H1 (cell line): ENCODE measurements at regions not wholly inside any gene's neighbourhood (a gene's known extent, or its start where the extent isn't known, plus 50 kb on each side); places are given as distances from the start of the nearest gene placed in this dataset.
"Not testable (repeated sequence)": the region's sequence is repeated elsewhere in the genome, so short reads cannot be mapped to it uniquely, and the experiment has no call there.

Source experiments
- CTCF ChIA-PET: fragments of 300-600 bp; sonication (Branson Sonifier 250); formaldehyde crosslinking; loops from one replicate; lab custom pipeline; 2021; ENCODE audit not compliant: partially characterized antibody; lab: Charles Lee
- POLR2A ChIA-PET: fragments of 300-600 bp; sonication (Branson Sonifier 250); formaldehyde crosslinking; loops from one replicate; lab custom pipeline; 2021; ENCODE audit warnings: inconsistent platforms; ENCODE audit not compliant: partially characterized antibody; lab: Charles Lee
- DNase-seq, 2 experiments: peaks; one replicate each; pipeline versions ENCODE4 v3.0.0 to v3.0.0-alpha.2; 2010 to 2022; ENCODE audit warnings: low spot score in 2 of 2, low read depth in 1 of 2, mixed read lengths in 1 of 2
- FAIRE-seq: peaks from 2 replicates; lab custom pipeline; 2011; peaks lifted over from hg19 to GRCh38; lab: Jason Lieb, UNC
- H2AFZ ChIP-seq: 2 replicates; pipeline ENCODE4 v1.8.1; 2012; ENCODE audit warnings: low read length, inconsistent platforms
- H2AK5ac ChIP-seq: 2 replicates; pipeline ENCODE4 v1.6.1; 2013; ENCODE audit warnings: low read depth, low read length
- H2BK120ac ChIP-seq: replicated peaks from 2 replicates; pipeline ENCODE3; 2013; ENCODE audit warnings: low read depth, low read length, inconsistent platforms
- H2BK12ac ChIP-seq: 2 replicates; pipeline ENCODE4 v1.6.1; 2013; ENCODE audit warnings: low read depth, low read length
- H2BK15ac ChIP-seq: 2 replicates; pipeline ENCODE4 v1.6.1; 2013; ENCODE audit warnings: low read length
- H2BK20ac ChIP-seq: 2 replicates; pipeline ENCODE4 v1.6.1; 2013; ENCODE audit warnings: low read length
- H2BK5ac ChIP-seq: 2 replicates; pipeline ENCODE4 v1.6.1; 2013; ENCODE audit warnings: low read depth, low read length
- H3K14ac ChIP-seq: 2 replicates; pipeline ENCODE4 v1.6.1; 2013; ENCODE audit warnings: inconsistent platforms; ENCODE audit not compliant: insufficient read length
- H3K18ac ChIP-seq: 2 replicates; pipeline ENCODE4 v1.6.1; 2013; ENCODE audit warnings: low read length; ENCODE audit errors: extremely low read depth
- H3K23ac ChIP-seq: 2 replicates; pipeline ENCODE4 v1.6.1; 2013; ENCODE audit warnings: inconsistent platforms; ENCODE audit not compliant: insufficient read length
- H3K23me2 ChIP-seq: 2 replicates; pipeline ENCODE4 v1.6.1; 2013; ENCODE audit warnings: low read depth, low read length
- H3K27ac ChIP-seq: 2 replicates; pipeline ENCODE4 v1.6.1; 2011; ENCODE audit warnings: low read depth, low read length, inconsistent platforms
- H3K27me3 ChIP-seq, 4 experiments: replicated peaks in 1 of 4; 1 replicate in 1 of 4; 2 replicates in 3 of 4; pipeline versions ENCODE4 v1.6.1 to v1.8.1; 2011 to 2013; ENCODE audit warnings: low read length in 3 of 4, mild to moderate bottlenecking in 3 of 4, inconsistent platforms in 2 of 4, mixed read lengths in 2 of 4, moderate library complexity in 1 of 4; ENCODE audit not compliant: control insufficient read depth in 3 of 4, insufficient read depth in 3 of 4; ENCODE audit errors: extremely low read depth in 1 of 4
- H3K36me3 ChIP-seq, 4 experiments: 2 replicates each; pipeline versions ENCODE4 v1.6.1 to v1.8.1; 2011 to 2013; ENCODE audit warnings: mild to moderate bottlenecking in 4 of 4, low read length in 3 of 4, moderate library complexity in 2 of 4, control low read depth in 1 of 4, inconsistent platforms in 1 of 4; ENCODE audit not compliant: insufficient read depth in 4 of 4, control insufficient read depth in 2 of 4
- H3K4ac ChIP-seq: replicated peaks from 2 replicates; pipeline ENCODE3; 2013; ENCODE audit warnings: low read length, low read depth, mixed read lengths, inconsistent platforms; ENCODE audit not compliant: insufficient read length
- H3K4me1 ChIP-seq, 4 experiments: replicated peaks in 1 of 4; 1 replicate in 1 of 4; 2 replicates in 3 of 4; pipeline versions ENCODE4 v1.6.1 to v1.8.1; 2011 to 2013; ENCODE audit warnings: low read length in 3 of 4, inconsistent platforms in 2 of 4, mixed read lengths in 1 of 4; ENCODE audit not compliant: insufficient read depth in 4 of 4, control insufficient read depth in 3 of 4
- H3K4me2 ChIP-seq, 2 experiments: 2 replicates each; pipeline versions ENCODE4 v1.6.1 to v1.8.1; 2011 to 2013; ENCODE audit warnings: low read depth in 2 of 2, low read length in 2 of 2, control low read depth in 1 of 2, inconsistent platforms in 1 of 2, mild to moderate bottlenecking in 1 of 2; ENCODE audit not compliant: insufficient read depth in 1 of 2
- H3K4me3 ChIP-seq, 4 experiments: fragments of 200-600, 300-600 bp in 1 of 4; sonication (generic), shearing (Covaris generic), sonication (Bioruptor Twin) in 1 of 4; 2 replicates each; pipeline versions ENCODE4 v1.5.1 to v1.8.1; 2011 to 2016; ENCODE audit warnings: low read length in 4 of 4, low read depth in 3 of 4, control low read depth in 2 of 4, inconsistent platforms in 2 of 4, mild to moderate bottlenecking in 2 of 4, mixed read lengths in 1 of 4, moderate library complexity in 1 of 4; ENCODE audit not compliant: insufficient read depth in 2 of 4; ENCODE audit errors: extremely low read depth in 1 of 4
- H3K56ac ChIP-seq: replicated peaks from 2 replicates; pipeline ENCODE3; 2013; ENCODE audit warnings: low read depth, mild to moderate bottlenecking, mixed read lengths, low read length, inconsistent platforms; ENCODE audit not compliant: insufficient read length
- H3K79me1 ChIP-seq: 2 replicates; pipeline ENCODE4 v1.6.1; 2013; ENCODE audit warnings: low read depth, low read length, control low read depth
- H3K79me2 ChIP-seq, 2 experiments: 2 replicates each; pipeline versions ENCODE4 v1.6.1 to v1.8.1; 2012 to 2013; ENCODE audit warnings: low read length in 2 of 2, mild to moderate bottlenecking in 2 of 2, inconsistent platforms in 1 of 2; ENCODE audit not compliant: insufficient read depth in 2 of 2, control insufficient read depth in 1 of 2
- H3K9ac ChIP-seq, 4 experiments: replicated peaks in 1 of 4; 1 replicate in 1 of 4; 2 replicates in 3 of 4; pipeline versions ENCODE4 v1.6.1 to v1.8.1; 2011 to 2013; ENCODE audit warnings: low read depth in 3 of 4, low read length in 3 of 4, control low read depth in 2 of 4, mild to moderate bottlenecking in 2 of 4, moderate library complexity in 2 of 4, inconsistent platforms in 1 of 4; ENCODE audit errors: extremely low read depth in 1 of 4
- H3K9me3 ChIP-seq, 2 experiments: 2 replicates each; pipeline versions ENCODE4 v1.6.1 to v1.8.1; 2012 to 2013; ENCODE audit warnings: mild to moderate bottlenecking in 2 of 2, moderate library complexity in 2 of 2, control low read depth in 1 of 2, inconsistent platforms in 1 of 2, low read depth in 1 of 2, low read length in 1 of 2, mixed read lengths in 1 of 2; ENCODE audit not compliant: insufficient read depth in 2 of 2
- H4K20me1 ChIP-seq, 2 experiments: replicated peaks in 1 of 2; 2 replicates each; pipeline versions ENCODE3 to v1.8.1; 2011 to 2013; ENCODE audit warnings: inconsistent platforms in 2 of 2, low read length in 2 of 2, mild to moderate bottlenecking in 1 of 2; ENCODE audit not compliant: insufficient read depth in 2 of 2, control insufficient read depth in 1 of 2
- H4K5ac ChIP-seq: 2 replicates; pipeline ENCODE4 v1.6.1; 2013; ENCODE audit warnings: low read length, low read depth, mixed read lengths, inconsistent platforms; ENCODE audit not compliant: insufficient read length
- H4K8ac ChIP-seq: 2 replicates; pipeline ENCODE4 v1.8.0; 2013; ENCODE audit warnings: mild to moderate bottlenecking, moderate library complexity, low read length, inconsistent platforms; ENCODE audit not compliant: insufficient read depth; ENCODE audit errors: extremely low read depth
- H4K91ac ChIP-seq: replicated peaks from 2 replicates; pipeline ENCODE3; 2013; ENCODE audit warnings: low read length, mixed read lengths, inconsistent platforms; ENCODE audit not compliant: insufficient read length
- WGBS, 2 experiments: shearing (Covaris generic) in 1 of 2; methylation state at CpG; one replicate each; pipeline versions ENCODE4 v1.1.6 to v1.1.7; 2013 to 2015; ENCODE audit warnings: low lambda C conversion rate in 2 of 2, mixed read lengths in 2 of 2, inconsistent platforms in 1 of 2, low coverage in 1 of 2, missing lambda C conversion rate in 1 of 2; ENCODE audit not compliant: insufficient replicate concordance in 2 of 2, insufficient coverage in 1 of 2, insufficient read length in 1 of 2; ENCODE audit errors: extremely low coverage in 1 of 2, missing lambda C conversion rate in 1 of 2; 5-methylcytosine and 5-hydroxymethylcytosine counted together

GRCh38 chr16:29218171-29218570 lies 188.3 kb downstream of the NPIPB11 start:
- H4K20me1 ChIP-seq, H3K23ac ChIP-seq, H2BK15ac ChIP-seq, H2BK120ac ChIP-seq, H3K4me1 ChIP-seq, H3K4ac ChIP-seq, H4K8ac ChIP-seq, H3K4me3 ChIP-seq, H3K79me1 ChIP-seq, POLR2A ChIA-PET, H3K27me3 ChIP-seq, H3K27ac ChIP-seq, H2AK5ac ChIP-seq, H2BK5ac ChIP-seq, H2AFZ ChIP-seq, H3K14ac ChIP-seq, H2BK20ac ChIP-seq, DNase-seq, H4K91ac ChIP-seq, H3K56ac ChIP-seq, H3K79me2 ChIP-seq, CTCF ChIA-PET, H3K23me2 ChIP-seq, H2BK12ac ChIP-seq, H3K18ac ChIP-seq, H3K36me3 ChIP-seq, H3K9ac ChIP-seq, H3K4me2 ChIP-seq, FAIRE-seq, H3K9me3 ChIP-seq, H4K5ac ChIP-seq: not testable (repeated sequence)
- 94% methylated on average over 8 of the region's 16 CpGs; no CpG with 5 or more reads in 1 of the 2 experiments for WGBS, 2 experiments

- H2BK12ac ChIP-seq, H3K27me3 ChIP-seq, H3K4me1 ChIP-seq, H3K14ac ChIP-seq, H3K4me3 ChIP-seq, H3K9ac ChIP-seq, H2BK20ac ChIP-seq, H3K4ac ChIP-seq, DNase-seq, H3K79me2 ChIP-seq, H3K79me1 ChIP-seq, H3K23me2 ChIP-seq, POLR2A ChIA-PET, H2BK120ac ChIP-seq, H4K8ac ChIP-seq, H4K91ac ChIP-seq, H3K23ac ChIP-seq, H2AFZ ChIP-seq, H4K5ac ChIP-seq, H2BK15ac ChIP-seq, H3K18ac ChIP-seq, H4K20me1 ChIP-seq, CTCF ChIA-PET, H3K4me2 ChIP-seq, H3K36me3 ChIP-seq, H3K56ac ChIP-seq, H2BK5ac ChIP-seq, FAIRE-seq, H3K9me3 ChIP-seq, H3K27ac ChIP-seq, H2AK5ac ChIP-seq: not testable (repeated sequence)
- 95% methylated on average over 10 of the region's 16 CpGs; no CpG with 5 or more reads in 1 of the 2 experiments for WGBS, 2 experiments
Observed at GRCh38 chr16:29217752-29218126, 188.8 kb downstream of the NPIPB11 start.
